GM12878 (cell line): ENCODE measurements at regions not wholly inside any gene's neighbourhood (a gene's known extent, or its start where the extent isn't known, plus 50 kb on each side); places are given as distances from the start of the nearest gene placed in this dataset.

Experiments used
- ATAC-seq: fragments of 200-7000 bp; cut with Tn5 transposase; 3 replicates; pipeline ENCODE4 v1.9.1; 2020; ENCODE audit warnings: mild to moderate bottlenecking, moderate library complexity
- BruUV-seq: library from RNA; stranded (reverse); fragments of 400-500 nt; replicated peaks from 2 replicates; lab custom pipeline; 2021; lab: Mats Ljungman, UMichigan
- CTCF ChIA-PET: fragments of 300-600 bp; sonication (Branson Sonifier 250); formaldehyde crosslinking; extraction: SDS; loops from one replicate; lab custom pipeline; 2021; ENCODE audit warnings: inconsistent platforms; lab: Yijun Ruan, JAX
- POLR2A ChIA-PET: fragments of 350-600 bp; formaldehyde crosslinking; extraction: SDS; loops from one replicate; lab custom pipeline; 2021; ENCODE audit warnings: inconsistent platforms; lab: Charles Lee
- RAD21 ChIA-PET: fragments of 300-600 bp; sonication (Branson Sonifier 250); formaldehyde crosslinking; loops from one replicate; lab custom pipeline; 2023; ENCODE audit warnings: antibody characterized with exemption; ENCODE audit not compliant: unreplicated experiment; lab: Charles Lee
- SMC1A ChIA-PET: fragments of 300-600 bp; sonication (Branson Sonifier 250); formaldehyde crosslinking; loops from one replicate; lab custom pipeline; 2023; ENCODE audit not compliant: unreplicated experiment, uncharacterized antibody; lab: Charles Lee
- DNase-seq: peaks from one replicate; pipeline ENCODE4 v3.0.0-alpha.2; 2011; ENCODE audit warnings: low read depth, low spot score
- FAIRE-seq: peaks from 3 replicates; lab custom pipeline; 2011; peaks lifted over from hg19 to GRCh38; lab: Jason Lieb, UNC
- H2AFZ ChIP-seq: 2 replicates; pipeline ENCODE4 v1.6.0; 2011; ENCODE audit warnings: low read depth, low read length, control low read depth; ENCODE audit not compliant: control insufficient read depth
- H3K27ac ChIP-seq: 2 replicates; pipeline ENCODE4 v1.5.1; 2011; ENCODE audit warnings: control low read depth; ENCODE audit not compliant: control insufficient read depth, insufficient read depth
- H3K27me3 ChIP-seq, 2 experiments: replicated peaks in 1 of 2; 2 replicates each; pipeline versions ENCODE4 v1.6.0 to v1.6.1; 2011; ENCODE audit warnings: low read length in 1 of 2; ENCODE audit not compliant: control insufficient read depth in 2 of 2, insufficient read depth in 2 of 2
- H3K36me3 ChIP-seq, 2 experiments: 2 replicates each; pipeline ENCODE4 v1.5.1; 2011; ENCODE audit warnings: low read length in 1 of 2; ENCODE audit not compliant: control insufficient read depth in 2 of 2, insufficient read depth in 2 of 2
- H3K4me1 ChIP-seq: 2 replicates; pipeline ENCODE4 v1.6.1; 2011; ENCODE audit warnings: mild to moderate bottlenecking, low read length, moderate library complexity, mixed read lengths; ENCODE audit not compliant: control insufficient read depth, insufficient read depth
- H3K4me2 ChIP-seq: 2 replicates; pipeline ENCODE4 v1.6.0; 2011; ENCODE audit warnings: control low read depth; ENCODE audit not compliant: control insufficient read depth, insufficient read depth
- H3K4me3 ChIP-seq: fragments of 200-600 bp; sonication (generic); 2 replicates; pipeline ENCODE4 v1.5.1; 2016
- H3K79me2 ChIP-seq: 2 replicates; pipeline ENCODE4 v1.6.0; 2011; ENCODE audit warnings: low read length; ENCODE audit not compliant: control insufficient read depth, insufficient read depth
- H3K9ac ChIP-seq: 2 replicates; pipeline ENCODE4 v1.8.0; 2011; ENCODE audit warnings: low read length, control low read depth, mixed read lengths; ENCODE audit not compliant: control insufficient read depth, insufficient read depth
- H3K9me3 ChIP-seq: replicated peaks from 3 replicates; pipeline ENCODE4 v1.5.1; 2011; ENCODE audit warnings: mild to moderate bottlenecking, low read length; ENCODE audit not compliant: control insufficient read depth, insufficient read depth
- H4K20me1 ChIP-seq: 2 replicates; pipeline ENCODE4 v1.6.0; 2011; ENCODE audit not compliant: control insufficient read depth, insufficient read depth
- ETV6 ChIP-seq, 2 experiments: fragments of 450-650 bp in 1 of 2; IDR thresholded peaks in 1 of 2; conservative IDR thresholded peaks in 1 of 2; 2 replicates each; pipeline ENCODE4 v1.6.1; 2014; ENCODE audit warnings: antibody characterized with exemption in 1 of 2, borderline replicate concordance in 1 of 2, low read depth in 1 of 2, mild to moderate bottlenecking in 1 of 2, moderate library complexity in 1 of 2
- MAX ChIP-seq: IDR thresholded peaks from 2 replicates; pipeline ENCODE4 v1.6.1; 2012; ENCODE audit warnings: low read depth, low read length, improper control_type of control experiment
- MEF2B ChIP-seq: fragments of 450-650 bp; IDR thresholded peaks from 2 replicates; pipeline ENCODE4 v1.6.1; 2018; ENCODE audit warnings: mild to moderate bottlenecking, moderate library complexity; ENCODE audit not compliant: partially characterized antibody, poor library complexity, severe bottlenecking
- RAD21 ChIP-seq: IDR thresholded peaks from 2 replicates; pipeline ENCODE4 v1.6.1; 2011; ENCODE audit warnings: mild to moderate bottlenecking, low read depth, low read length, moderate library complexity; ENCODE audit not compliant: insufficient read depth
- RCOR1 ChIP-seq: conservative IDR thresholded peaks from 2 replicates; pipeline ENCODE4 v1.6.1; 2012; ENCODE audit warnings: low read depth, low read length, improper control_type of control experiment
- YY1 ChIP-seq: IDR thresholded peaks from 2 replicates; pipeline ENCODE4 v1.6.1; 2011; ENCODE audit warnings: low read depth, mild to moderate bottlenecking, low read length
- WGBS: methylation state at CpG from one replicate; pipeline ENCODE4 v1.1.6; 2016; ENCODE audit warnings: low lambda C conversion rate; ENCODE audit not compliant: insufficient replicate concordance, insufficient coverage; ENCODE audit errors: missing lambda C conversion rate; 5-methylcytosine and 5-hydroxymethylcytosine counted together
- in situ Hi-C: fragments of 300-500 bp; cut with MboI; formaldehyde crosslinking; loops from 9 replicates; pipeline ENCODE4 v1.14.3; 2018; ENCODE audit warnings: mixed read lengths
- intact Hi-C: fragments of 100-400 bp; cut with micrococcal nuclease; formaldehyde crosslinking; loops from one replicate; pipeline ENCODE4 v1.14.2; 2022; ENCODE audit not compliant: unreplicated experiment
- TF ChIP-seq, protein P1 (sequence below): fragments of 450-650 bp; IDR thresholded peaks from 2 replicates; pipeline ENCODE4 v1.6.1; 2016; ENCODE audit warnings: mild to moderate bottlenecking, moderate library complexity, borderline replicate concordance

GRCh38 chr18:78454221-78454620, 525.4 kb upstream of the SALL3 start:
- in situ Hi-C loops (no loop called here), intact Hi-C loops (loop anchor here (10.0 kb wide), 1 partner anchor 61 kb away; no protein-coding TSS in a partner anchor)
- DNase-seq (no peak), ATAC-seq (no peak), FAIRE-seq (no peak)
- RAD21 ChIA-PET: no interaction called here
- Histone ChIP-seq H3K79me2 (no peaks in the 10 kb centered on the region), H3K4me3 (no peak overlapping the region), H2AFZ (no peak overlapping the region), H3K9me3 (no peaks in the 10 kb centered on the region; the same call in 2 of the 3 replicates), H3K27me3 (no peaks in the 10 kb centered on the region), H3K4me2 (no peak overlapping the region), H3K36me3 (no peaks in the 10 kb centered on the region), H3K27ac (no peak overlapping the region), H4K20me1 (no peaks in the 10 kb centered on the region), H3K9ac (no peak overlapping the region), H3K4me1 (no peaks in the 10 kb centered on the region)
- SMC1A ChIA-PET: no interaction called here
- POLR2A ChIA-PET: no interaction called here
- 30% methylated on average over 9 of the region's 9 CpGs for WGBS
- no TSS peak for BruUV-seq
- CTCF ChIA-PET: no interaction called here
- TF ChIP-seq RCOR1 (no peak), RAD21 (no peak), MAX (no peak), YY1 (no peak), MEF2B (no peak), ETV6 (conservative IDR thresholded peaks at IDR 0.05 in 1 of 2, IDR thresholded peaks at IDR 0.05 in 1 of 2; ENCODE audit: borderline replicate concordance in 1 of 2, low read depth in 1 of 2) (no peak)
- TF ChIP-seq, protein P1, sequence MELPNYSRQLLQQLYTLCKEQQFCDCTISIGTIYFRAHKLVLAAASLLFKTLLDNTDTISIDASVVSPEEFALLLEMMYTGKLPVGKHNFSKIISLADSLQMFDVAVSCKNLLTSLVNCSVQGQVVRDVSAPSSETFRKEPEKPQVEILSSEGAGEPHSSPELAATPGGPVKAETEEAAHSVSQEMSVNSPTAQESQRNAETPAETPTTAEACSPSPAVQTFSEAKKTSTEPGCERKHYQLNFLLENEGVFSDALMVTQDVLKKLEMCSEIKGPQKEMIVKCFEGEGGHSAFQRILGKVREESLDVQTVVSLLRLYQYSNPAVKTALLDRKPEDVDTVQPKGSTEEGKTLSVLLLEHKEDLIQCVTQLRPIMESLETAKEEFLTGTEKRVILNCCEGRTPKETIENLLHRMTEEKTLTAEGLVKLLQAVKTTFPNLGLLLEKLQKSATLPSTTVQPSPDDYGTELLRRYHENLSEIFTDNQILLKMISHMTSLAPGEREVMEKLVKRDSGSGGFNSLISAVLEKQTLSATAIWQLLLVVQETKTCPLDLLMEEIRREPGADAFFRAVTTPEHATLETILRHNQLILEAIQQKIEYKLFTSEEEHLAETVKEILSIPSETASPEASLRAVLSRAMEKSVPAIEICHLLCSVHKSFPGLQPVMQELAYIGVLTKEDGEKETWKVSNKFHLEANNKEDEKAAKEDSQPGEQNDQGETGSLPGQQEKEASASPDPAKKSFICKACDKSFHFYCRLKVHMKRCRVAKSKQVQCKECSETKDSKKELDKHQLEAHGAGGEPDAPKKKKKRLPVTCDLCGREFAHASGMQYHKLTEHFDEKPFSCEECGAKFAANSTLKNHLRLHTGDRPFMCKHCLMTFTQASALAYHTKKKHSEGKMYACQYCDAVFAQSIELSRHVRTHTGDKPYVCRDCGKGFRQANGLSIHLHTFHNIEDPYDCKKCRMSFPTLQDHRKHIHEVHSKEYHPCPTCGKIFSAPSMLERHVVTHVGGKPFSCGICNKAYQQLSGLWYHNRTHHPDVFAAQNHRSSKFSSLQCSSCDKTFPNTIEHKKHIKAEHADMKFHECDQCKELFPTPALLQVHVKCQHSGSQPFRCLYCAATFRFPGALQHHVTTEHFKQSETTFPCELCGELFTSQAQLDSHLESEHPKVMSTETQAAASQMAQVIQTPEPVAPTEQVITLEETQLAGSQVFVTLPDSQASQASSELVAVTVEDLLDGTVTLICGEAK: no peak
